PC-3 (cell line): ENCODE measurements at regions not wholly inside any gene's neighbourhood (a gene's known extent, or its start where the extent isn't known, plus 50 kb on each side); places are given as distances from the start of the nearest gene placed in this dataset.

ENCODE experiments used
- ATAC-seq: fragments of 200-7000 bp; cut with Tn5 transposase; 2 replicates; pipeline ENCODE4 v1.9.1; 2020; ENCODE audit warnings: mild to moderate bottlenecking, moderate library complexity
- BruUV-seq: library from RNA; stranded (reverse); fragments of 400-500 nt; replicated peaks from 2 replicates; lab custom pipeline; 2021; lab: Mats Ljungman, UMichigan
- CTCF ChIA-PET: fragments of 300-600 bp; sonication (Branson Sonifier 250); formaldehyde crosslinking; loops from one replicate; lab custom pipeline; 2022; ENCODE audit warnings: antibody characterized with exemption; lab: Charles Lee
- POLR2A ChIA-PET: fragments of 300-600 bp; sonication (Branson Sonifier 250); formaldehyde crosslinking; loops from one replicate; lab custom pipeline; 2022; ENCODE audit warnings: antibody characterized with exemption; ENCODE audit not compliant: unreplicated experiment; lab: Charles Lee
- DNase-seq: peaks from one replicate; pipeline ENCODE4 v3.0.0-alpha.2; 2015
- H2AFZ ChIP-seq: fragments of 300-600 bp; sonication (generic); 2 replicates; pipeline ENCODE4 v1.6.0; 2016; ENCODE audit warnings: antibody characterized with exemption, low read length
- H3F3A ChIP-seq: fragments of 300-600 bp; sonication (generic); one replicate; pipeline ENCODE4 v1.6.0; 2017; ENCODE audit warnings: antibody characterized with exemption, low read length, control low read depth, mild to moderate bottlenecking; ENCODE audit not compliant: unreplicated experiment
- H3K27ac ChIP-seq: fragments of 300-600 bp; sonication (generic); 2 replicates; pipeline ENCODE4 v1.5.1; 2016; ENCODE audit warnings: mild to moderate bottlenecking, low read length
- H3K27me3 ChIP-seq: fragments of 300-600 bp; sonication (generic); 2 replicates; pipeline ENCODE4 v1.6.1; 2016; ENCODE audit warnings: low read length, mixed read lengths
- H3K36me3 ChIP-seq: fragments of 300-600 bp; sonication (generic); 2 replicates; pipeline ENCODE4 v1.6.1; 2016; ENCODE audit warnings: low read depth, mixed run types, low read length, mixed read lengths
- H3K4me1 ChIP-seq: fragments of 300-600 bp; sonication (generic); 2 replicates; pipeline ENCODE4 v1.5.1; 2016; ENCODE audit warnings: low read length; ENCODE audit not compliant: insufficient read depth
- H3K4me2 ChIP-seq: fragments of 300-600 bp; sonication (generic); 2 replicates; pipeline ENCODE4 v1.6.0; 2016; ENCODE audit warnings: low read length
- H3K4me3 ChIP-seq: fragments of 300-600 bp; sonication (generic); 2 replicates; pipeline ENCODE4 v1.5.1; 2016; ENCODE audit warnings: mild to moderate bottlenecking, low read length, mixed read lengths
- H3K79me2 ChIP-seq: fragments of 300-600 bp; sonication (generic); 2 replicates; pipeline ENCODE4 v1.6.1; 2017; ENCODE audit warnings: low read length, mixed read lengths
- H3K9ac ChIP-seq: fragments of 300-600 bp; sonication (generic); 2 replicates; pipeline ENCODE4 v1.6.0; 2016; ENCODE audit warnings: mild to moderate bottlenecking, low read length
- H3K9me2 ChIP-seq: fragments of 300-600 bp; sonication (generic); replicated peaks from 2 replicates; pipeline ENCODE4 v1.6.1; 2016; ENCODE audit warnings: mixed run types, low read length, mixed read lengths
- H3K9me3 ChIP-seq: fragments of 300-600 bp; sonication (generic); 2 replicates; pipeline ENCODE4 v1.6.1; 2016; ENCODE audit warnings: low read length, mixed read lengths
- H4K20me1 ChIP-seq: fragments of 300-600 bp; sonication (generic); 2 replicates; pipeline ENCODE4 v1.6.1; 2016; ENCODE audit warnings: low read length, mixed read lengths
- CTCF ChIP-seq: fragments of 300-600 bp; sonication (generic); conservative IDR thresholded peaks from 2 replicates; pipeline ENCODE4 v1.5.1; 2017; ENCODE audit warnings: antibody characterized with exemption, low read depth, mild to moderate bottlenecking, low read length
- EZH2 ChIP-seq: fragments of 300-600 bp; sonication (generic); IDR thresholded peaks from one replicate; pipeline ENCODE4 v1.6.1; 2017; ENCODE audit warnings: antibody characterized with exemption, mild to moderate bottlenecking, low read length; ENCODE audit not compliant: unreplicated experiment
- EZH2phosphoT487 ChIP-seq: fragments of 300-600 bp; sonication (generic); IDR thresholded peaks from 2 replicates; pipeline ENCODE4 v1.6.1; 2018; ENCODE audit warnings: mild to moderate bottlenecking, antibody characterized with exemption, low read length, borderline replicate concordance
- intact Hi-C: fragments of 100-400 bp; cut with micrococcal nuclease; formaldehyde crosslinking; loops from 2 replicates; pipeline ENCODE4 v1.9.0; 2023

DNA sequence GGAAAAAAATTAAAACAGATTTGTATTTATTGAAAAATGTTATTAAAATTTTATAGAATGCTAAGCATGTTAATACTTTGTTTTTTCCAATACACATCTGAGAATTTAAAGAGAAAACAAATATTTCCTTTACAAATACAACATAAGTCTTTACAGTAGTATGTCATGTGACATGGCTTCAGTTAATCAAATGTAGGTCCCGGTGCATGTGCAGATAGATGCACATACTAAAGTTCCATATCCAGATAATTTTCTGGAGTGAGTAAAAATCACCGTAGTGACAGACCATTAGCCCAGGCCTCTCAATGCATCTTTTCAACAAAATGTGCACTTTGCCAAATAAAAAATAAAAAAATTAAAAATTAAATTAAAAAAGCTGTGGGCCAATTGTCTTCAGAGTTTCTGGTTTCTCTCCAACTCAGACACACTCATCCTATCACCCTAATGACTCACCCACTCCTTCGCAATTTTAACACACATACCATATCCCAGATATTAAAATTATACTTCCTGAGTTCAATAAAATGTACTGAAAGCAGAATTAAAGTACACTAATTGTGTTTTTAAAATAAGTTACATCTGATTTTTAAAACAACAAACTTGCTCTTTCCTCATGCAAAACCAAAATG lies 508.1 kb downstream of the NR2F1-AS1 start:
- TF ChIP-seq EZH2phosphoT487 (no peak), EZH2 (no peak), CTCF (no peak)
- POLR2A ChIA-PET: no interaction called here
- peak overlapping the region; percentile 54 for H3K9ac ChIP-seq
- DNase-seq: peak; percentile 70
- no peaks in the 10 kb centered on the region for H3K36me3 ChIP-seq
- H4K20me1 ChIP-seq: no peaks in the 10 kb centered on the region
- H3K9me3 ChIP-seq: no peaks in the 10 kb centered on the region
- no peaks in the 10 kb centered on the region for H3K9me2 ChIP-seq
- no TSS peak for BruUV-seq
- intact Hi-C loops: loop anchor here (10.0 kb wide), 5 partner anchors 158 to 508 kb away; no protein-coding TSS in a partner anchor
- CTCF ChIA-PET: no interaction called here
- no peak overlapping the region for H3K4me3 ChIP-seq
- H3K27me3 ChIP-seq: no peaks in the 10 kb centered on the region
- H3K4me1 ChIP-seq: peaks cover 49% of the 10 kb centered on the region
- peaks cover 8% of the 10 kb centered on the region for H3F3A ChIP-seq
- peak overlapping the region; percentile 70 for H3K4me2 ChIP-seq
- peak; percentile 54 for ATAC-seq
- peak overlapping the region; percentile 88 for H3K27ac ChIP-seq
- H2AFZ ChIP-seq: peak overlapping the region; percentile 3; the same call in 1 of the 2 replicates
- no peaks in the 10 kb centered on the region for H3K79me2 ChIP-seq

GRCh38 chr5:93071710-93072109 lies 509.3 kb downstream of the NR2F1-AS1 start:
- POLR2A ChIA-PET: no interaction called here
- H3K4me1 ChIP-seq: peaks cover 37% of the 10 kb centered on the region
- H3K27ac ChIP-seq: peak overlapping the region; percentile 88
- no peaks in the 10 kb centered on the region for H3K27me3 ChIP-seq
- H3K9me2 ChIP-seq: no peaks in the 10 kb centered on the region
- no peaks in the 10 kb centered on the region for H3K79me2 ChIP-seq
- no peak overlapping the region for H3K4me3 ChIP-seq
- intact Hi-C loops: loop anchor here (10.0 kb wide), 5 partner anchors 157 to 507 kb away; no protein-coding TSS in a partner anchor
- DNase-seq (no peak), ATAC-seq (no peak)
- CTCF ChIA-PET: no interaction called here
- H4K20me1 ChIP-seq: no peaks in the 10 kb centered on the region
- no peak overlapping the region for H3K4me2 ChIP-seq
- TF ChIP-seq EZH2phosphoT487 (no peak), CTCF (no peak), EZH2 (no peak)
- peaks cover 4% of the 10 kb centered on the region for H3F3A ChIP-seq
- no TSS peak for BruUV-seq
- no peaks in the 10 kb centered on the region for H3K9me3 ChIP-seq
- H3K9ac ChIP-seq: peak overlapping the region; percentile 18; the same call in 1 of the 2 replicates
- H2AFZ ChIP-seq: no peak overlapping the region
- H3K36me3 ChIP-seq: no peaks in the 10 kb centered on the region

GRCh38 chr5:93070938-93071337 lies 510.1 kb downstream of the NR2F1-AS1 start:
- BruUV-seq: no TSS peak
- Histone ChIP-seq H4K20me1 (no peaks in the 10 kb centered on the region), H3K27me3 (no peaks in the 10 kb centered on the region), H3F3A (peaks cover 4% of the 10 kb centered on the region), H3K79me2 (no peaks in the 10 kb centered on the region), H3K4me3 (no peak overlapping the region), H3K4me2 (0 out of 2 replicates have a peak overlapping the region, but pooled peaks have one; percentile 1), H3K36me3 (no peaks in the 10 kb centered on the region), H3K9me3 (no peaks in the 10 kb centered on the region), H3K9me2 (no peaks in the 10 kb centered on the region), H3K9ac (peak overlapping the region; percentile 18; the same call in 1 of the 2 replicates), H3K27ac (peak overlapping the region; percentile 88), H2AFZ (peak overlapping the region; percentile 59), H3K4me1 (peaks cover 37% of the 10 kb centered on the region)
- DNase-seq (peak; percentile 51), ATAC-seq (peak; percentile 89)
- ChIA-PET CTCF (no interaction called here), POLR2A (no interaction called here)
- no peak for TF ChIP-seq CTCF
- no peak for TF ChIP-seq EZH2phosphoT487
- no peak for TF ChIP-seq EZH2
- intact Hi-C loops: loop anchor here (10.0 kb wide), 5 partner anchors 156 to 506 kb away; no protein-coding TSS in a partner anchor
